GM18873 (cell line): ENCODE measurements at regions not wholly inside any gene's neighbourhood (a gene's known extent, or its start where the extent isn't known, plus 50 kb on each side); places are given as distances from the start of the nearest gene placed in this dataset.

Experiments used
- ATAC-seq: cut with Tn5 transposase; IDR thresholded peaks from one replicate; pipeline ENCODE4 v1.9.1; 2021; ENCODE audit warnings: mild to moderate bottlenecking, moderate library complexity, moderate number of reproducible peaks; ENCODE audit not compliant: unreplicated experiment, low FRiP score

- ATAC-seq: no peak
Measured at GRCh38 chr5:69034898-69035297, 58.9 kb upstream of the SLC30A5 start.

GRCh38 chr5:69035665-69036064, 58.1 kb upstream of the SLC30A5 start:
- no peak for ATAC-seq

- ATAC-seq: no peak
Measured at GRCh38 chr5:69038539-69038938, 55.3 kb upstream of the SLC30A5 start.

GRCh38 chr5:69039829-69040228, 54.0 kb upstream of the SLC30A5 start:
- ATAC-seq: no peak

GRCh38 chr5:69042500-69042899, 51.3 kb upstream of the SLC30A5 start:
- ATAC-seq: peak; percentile 27

- ATAC-seq: peak; percentile 96
Measured at GRCh38 chr5:69042915-69043654, 50.7 kb upstream of the SLC30A5 start.

- ATAC-seq: no peak
Measured at GRCh38 chr5:69043655-69043996, 50.2 kb upstream of the SLC30A5 start.
